ENCODE measurements at regions not wholly inside any gene's neighbourhood (a gene's known extent, or its start where the extent isn't known, plus 50 kb on each side); places are given as distances from the start of the nearest gene placed in this dataset.

- no peak overlapping the region for H3K4me3 ChIP-seq
- no peak overlapping the region for H3K27ac ChIP-seq
- no peaks in the 10 kb centered on the region for H3K36me3 ChIP-seq
- H3K9me3 ChIP-seq: no peaks in the 10 kb centered on the region
- no peak for DNase-seq (ENCODE audit: low spot score in 2 of 2)
- TF ChIP-seq CTCF (IDR thresholded peaks at IDR 0.05): no peak
- H3K27me3 ChIP-seq: no peaks in the 10 kb centered on the region
- intact Hi-C loops (cut with DNase I): no loop called here
- no peaks in the 10 kb centered on the region for H3K4me1 ChIP-seq
These were observed 258.4 kb upstream of the SP8 start for GRCh38 chr7:21044913-21045568.

GRCh38 chr7:21051865-21052264 lies 265.2 kb upstream of the SP8 start:
- no peaks in the 10 kb centered on the region for H3K27me3 ChIP-seq
- intact Hi-C loops (cut with DNase I): no loop called here
- no peak overlapping the region for H3K27ac ChIP-seq
- no peak for DNase-seq (ENCODE audit: low spot score in 2 of 2)
- no peaks in the 10 kb centered on the region for H3K4me1 ChIP-seq
- TF ChIP-seq CTCF (IDR thresholded peaks at IDR 0.05): no peak
- no peaks in the 10 kb centered on the region for H3K9me3 ChIP-seq
- no peak overlapping the region for H3K4me3 ChIP-seq
- no peaks in the 10 kb centered on the region for H3K36me3 ChIP-seq

- H3K27me3 ChIP-seq: no peaks in the 10 kb centered on the region
These were observed 267.9 kb upstream of the SP8 start for GRCh38 chr7:21054427-21055112.

GRCh38 chr7:21059069-21059468 lies 272.4 kb upstream of the SP8 start:
- TF ChIP-seq CTCF (IDR thresholded peaks at IDR 0.05): no peak
- no peaks in the 10 kb centered on the region for H3K36me3 ChIP-seq
- H3K9me3 ChIP-seq: no peaks in the 10 kb centered on the region
- no peaks in the 10 kb centered on the region for H3K27me3 ChIP-seq
- H3K4me1 ChIP-seq: no peaks in the 10 kb centered on the region
- no peak for DNase-seq (ENCODE audit: low spot score in 2 of 2)
- H3K4me3 ChIP-seq: no peak overlapping the region
- H3K27ac ChIP-seq: no peak overlapping the region
- intact Hi-C loops (cut with DNase I): no loop called here

More at GRCh38 chr7:21054427-21055112, 267.9 kb upstream of the SP8 start:
- no peak for TF ChIP-seq CTCF (IDR thresholded peaks at IDR 0.05)
- Histone ChIP-seq H3K36me3 (no peaks in the 10 kb centered on the region), H3K4me1 (no peaks in the 10 kb centered on the region), H3K9me3 (no peaks in the 10 kb centered on the region), H3K4me3 (no peak overlapping the region), H3K27ac (no peak overlapping the region)
- intact Hi-C loops (cut with DNase I): no loop called here
- no peak for DNase-seq (ENCODE audit: low spot score in 2 of 2)

DNA sequence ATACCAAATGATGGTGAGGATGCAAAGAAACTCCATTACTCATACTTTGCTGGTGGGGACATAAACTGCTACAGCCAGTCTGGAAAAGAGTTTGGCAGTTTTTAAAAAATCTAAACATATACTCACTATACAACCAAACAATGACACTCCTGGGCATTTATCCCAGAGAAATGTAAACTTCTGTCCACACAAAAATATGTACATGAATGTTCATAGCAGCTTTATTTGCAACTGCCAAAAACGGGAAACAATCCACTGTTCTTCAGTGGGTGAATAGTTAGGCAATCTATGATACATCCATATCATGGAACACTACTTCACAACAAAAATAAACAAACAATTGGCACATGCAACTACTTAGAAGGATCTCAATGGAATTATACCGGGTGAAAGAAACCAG lies 276.4 kb upstream of the SP8 start:
- Histone ChIP-seq H3K4me1 (no peaks in the 10 kb centered on the region), H3K27ac (no peak overlapping the region), H3K9me3 (no peaks in the 10 kb centered on the region), H3K36me3 (no peaks in the 10 kb centered on the region), H3K27me3 (no peaks in the 10 kb centered on the region), H3K4me3 (no peak overlapping the region)
- no peak for DNase-seq (ENCODE audit: low spot score in 2 of 2)
- intact Hi-C loops (cut with DNase I): no loop called here
- TF ChIP-seq CTCF (IDR thresholded peaks at IDR 0.05): no peak
